GM19238 (cell line): ENCODE measurements at regions not wholly inside any gene's neighbourhood (a gene's known extent, or its start where the extent isn't known, plus 50 kb on each side); places are given as distances from the start of the nearest gene placed in this dataset.
"Not testable (repeated sequence)": the region's sequence is repeated elsewhere in the genome, so short reads cannot be mapped to it uniquely, and the experiment has no call there.

ENCODE experiments used
- DNase-seq: peaks from one replicate; pipeline ENCODE4 v3.0.0; 2011; ENCODE audit warnings: low spot score; ENCODE audit not compliant: insufficient read length

DNA sequence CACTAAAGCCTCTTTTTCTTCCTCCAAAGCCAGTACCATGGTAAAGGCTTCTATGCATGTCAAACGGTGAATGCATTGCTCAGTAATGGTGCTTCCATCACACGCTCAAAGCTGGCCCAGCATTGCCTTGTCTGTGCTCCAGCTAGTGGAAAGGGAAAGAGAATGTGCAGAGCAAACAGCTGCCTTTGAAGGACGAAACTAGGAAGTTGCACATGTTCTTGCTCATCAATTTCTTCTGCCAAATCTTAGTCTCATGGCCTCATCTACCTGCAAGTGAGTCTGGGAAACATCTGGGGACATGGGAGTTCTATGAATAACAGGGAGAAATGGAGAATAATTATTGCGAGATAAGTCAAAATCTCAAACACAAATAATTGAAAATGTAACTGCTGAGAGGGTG is 216.5 kb upstream of the SSTR4 start:
- DNase-seq = no peak

DNA sequence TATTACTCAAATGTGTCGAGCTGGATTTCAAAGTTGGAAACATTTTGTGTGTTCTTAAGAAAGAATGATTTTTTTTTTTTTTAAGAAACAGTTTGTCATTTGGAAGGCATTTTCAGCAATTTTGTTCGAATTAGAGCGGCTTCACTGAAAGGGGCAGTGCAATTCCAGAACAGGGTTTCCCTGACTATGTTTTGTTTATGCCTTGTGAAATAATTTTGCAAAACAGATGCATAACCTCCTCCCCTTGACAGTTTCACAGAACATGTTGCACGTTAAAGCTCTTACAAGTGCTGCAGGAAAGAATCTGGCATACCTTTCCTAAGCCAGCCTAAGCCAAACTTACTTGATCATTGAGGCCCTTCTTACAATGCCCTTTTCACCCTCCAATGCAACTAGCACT is 216.0 kb upstream of the SSTR4 start:
- DNase-seq = no peak

DNA sequence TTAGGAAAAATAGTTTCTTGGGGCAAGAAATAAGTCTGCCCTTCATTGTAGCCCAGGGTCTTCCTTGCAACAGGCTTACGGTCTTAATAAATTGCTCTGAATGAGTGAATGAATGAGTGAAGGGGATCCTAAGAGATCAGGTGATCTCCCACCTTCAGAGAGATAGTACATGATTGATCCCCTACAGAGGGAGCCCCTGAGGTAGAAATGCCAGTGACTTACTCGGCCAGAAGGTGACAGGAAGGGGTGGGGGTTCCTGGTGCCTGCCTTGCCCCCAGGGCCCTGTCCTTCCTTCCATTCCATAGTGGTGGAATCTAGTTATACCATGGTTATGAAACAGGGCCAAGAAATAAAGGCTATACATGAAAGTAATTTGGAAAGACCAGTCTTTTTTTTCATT is 215.3 kb upstream of the SSTR4 start:
- no peak for DNase-seq

DNA sequence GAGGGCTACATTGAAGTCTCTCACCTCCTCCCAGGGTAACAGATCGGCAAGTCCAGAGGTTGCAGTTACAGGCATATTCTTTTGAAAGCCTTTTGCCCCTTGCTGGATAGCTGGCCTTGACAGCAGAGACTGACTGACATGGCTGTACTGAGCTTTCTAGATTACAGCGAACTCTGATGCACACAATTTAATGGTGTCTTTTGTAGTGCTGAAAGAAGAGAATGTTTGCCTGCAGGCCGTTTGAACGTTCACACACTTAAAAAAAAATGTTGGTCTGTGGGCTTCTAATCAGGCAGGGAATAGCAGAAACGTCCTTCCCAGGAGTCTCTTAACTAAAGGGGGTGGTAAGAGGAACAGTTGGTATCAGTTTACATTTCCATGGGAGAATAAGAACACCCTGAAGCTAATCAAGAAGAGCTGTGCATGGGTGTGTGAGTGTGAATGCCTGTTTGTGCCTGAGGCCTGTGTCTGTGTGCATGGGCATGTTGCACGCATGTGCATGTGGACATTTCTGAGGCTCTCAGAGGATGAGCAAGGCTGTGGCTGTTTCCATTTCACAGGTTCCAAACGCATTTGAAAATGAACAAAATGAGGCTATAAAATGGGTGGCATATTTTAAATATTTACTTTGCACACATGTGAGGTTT is 213.9 kb upstream of the SSTR4 start:
- no peak for DNase-seq

DNA sequence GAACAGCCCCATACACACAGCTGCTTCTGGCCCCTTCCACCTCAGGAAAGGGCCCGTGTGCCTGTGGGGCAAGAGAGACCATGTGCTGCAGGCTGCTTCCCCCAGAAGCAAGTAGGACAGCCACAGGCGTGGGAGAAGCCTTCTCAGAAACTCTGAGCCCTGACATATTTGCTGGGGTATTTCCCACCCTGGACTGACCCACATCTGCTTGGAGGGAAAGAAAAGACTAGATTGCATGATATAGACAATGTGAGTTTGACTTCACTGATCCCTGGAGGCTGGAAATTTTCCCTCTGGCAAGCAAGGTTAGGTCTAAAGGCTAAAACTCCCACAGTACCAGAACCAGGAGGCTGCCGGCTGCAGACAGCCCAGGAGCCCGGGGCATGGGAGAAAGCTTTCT is 213.3 kb upstream of the SSTR4 start:
- no peak for DNase-seq

DNA sequence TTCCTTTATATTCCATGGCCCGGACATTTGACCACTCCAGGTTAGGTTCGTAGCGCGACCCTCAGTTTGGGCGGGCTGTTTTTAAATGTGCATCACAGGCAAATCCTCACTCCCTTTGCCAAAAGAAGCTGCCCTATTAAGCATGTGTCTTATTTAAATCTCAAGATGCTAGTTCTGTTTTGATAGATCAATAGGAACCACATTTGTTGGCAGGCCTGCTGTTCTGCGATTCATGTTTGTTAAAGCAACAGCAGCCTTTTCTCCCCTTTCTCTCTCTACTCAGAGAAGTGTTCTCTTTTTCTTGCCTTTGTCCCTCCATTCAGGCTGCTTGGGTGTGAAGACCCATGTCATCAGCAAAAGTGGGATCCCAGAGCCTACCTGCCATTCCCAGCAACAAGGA is 212.0 kb upstream of the SSTR4 start:
- DNase-seq = no peak

DNA sequence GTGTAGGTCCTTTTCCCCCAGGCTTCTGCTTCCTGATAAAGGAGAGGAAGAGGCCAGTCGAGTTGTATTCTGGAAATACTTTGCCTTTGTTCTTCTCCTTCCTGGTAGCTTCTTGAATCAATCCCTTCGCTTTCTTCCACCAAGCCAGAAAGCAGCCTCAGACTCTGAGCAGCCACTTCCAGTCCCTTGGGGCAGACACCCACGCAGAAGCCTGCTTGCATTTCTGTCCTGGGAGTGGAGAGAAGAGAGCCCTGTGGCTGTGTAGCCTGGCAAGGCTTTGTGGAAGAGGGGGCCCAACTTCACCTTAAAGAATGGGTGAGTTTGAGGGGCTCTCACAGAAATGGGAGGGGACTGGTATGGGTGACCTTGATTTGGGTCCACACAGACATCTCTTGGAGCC is 211.0 kb upstream of the SSTR4 start:
- DNase-seq = no peak

DNA sequence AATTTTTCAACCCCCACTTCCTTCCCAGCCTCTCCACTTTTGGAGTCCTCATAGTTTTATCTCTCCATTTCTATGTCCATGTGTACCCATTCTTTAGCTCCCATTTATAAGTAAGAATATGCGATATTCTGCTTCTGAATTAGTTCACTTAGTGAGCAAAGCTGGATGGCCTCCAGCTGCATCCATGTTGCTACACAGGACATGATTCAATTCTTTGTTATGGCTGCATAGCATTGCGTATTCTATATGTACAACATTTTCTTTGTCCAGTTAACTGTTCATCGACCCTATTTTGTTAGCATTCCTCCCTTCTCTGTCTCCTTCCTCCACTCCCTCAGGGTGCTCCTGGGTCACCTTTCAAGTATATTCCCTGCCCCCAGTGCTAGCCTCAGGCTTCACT is 210.0 kb upstream of the SSTR4 start:
- no peak for DNase-seq

DNA sequence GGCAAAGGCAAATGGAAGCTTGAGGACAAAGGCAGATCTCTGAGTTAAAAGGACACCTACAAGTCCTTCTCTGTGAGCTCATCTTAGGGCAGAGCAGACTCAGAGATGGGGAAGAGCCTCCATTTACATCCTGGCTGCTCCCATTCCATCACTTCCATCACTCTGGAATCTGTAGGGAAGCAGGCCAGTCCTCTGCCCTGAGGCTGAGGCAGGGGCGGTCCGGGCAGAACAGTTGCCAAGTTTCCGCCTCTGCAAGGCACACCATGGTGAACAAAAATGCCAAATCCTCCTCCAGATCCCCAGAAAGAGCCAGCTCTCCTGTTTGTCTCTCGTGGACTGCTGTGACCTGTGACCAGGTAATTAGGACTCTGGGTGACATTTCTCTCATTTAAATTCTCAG is 209.6 kb upstream of the SSTR4 start:
- DNase-seq = no peak

DNA sequence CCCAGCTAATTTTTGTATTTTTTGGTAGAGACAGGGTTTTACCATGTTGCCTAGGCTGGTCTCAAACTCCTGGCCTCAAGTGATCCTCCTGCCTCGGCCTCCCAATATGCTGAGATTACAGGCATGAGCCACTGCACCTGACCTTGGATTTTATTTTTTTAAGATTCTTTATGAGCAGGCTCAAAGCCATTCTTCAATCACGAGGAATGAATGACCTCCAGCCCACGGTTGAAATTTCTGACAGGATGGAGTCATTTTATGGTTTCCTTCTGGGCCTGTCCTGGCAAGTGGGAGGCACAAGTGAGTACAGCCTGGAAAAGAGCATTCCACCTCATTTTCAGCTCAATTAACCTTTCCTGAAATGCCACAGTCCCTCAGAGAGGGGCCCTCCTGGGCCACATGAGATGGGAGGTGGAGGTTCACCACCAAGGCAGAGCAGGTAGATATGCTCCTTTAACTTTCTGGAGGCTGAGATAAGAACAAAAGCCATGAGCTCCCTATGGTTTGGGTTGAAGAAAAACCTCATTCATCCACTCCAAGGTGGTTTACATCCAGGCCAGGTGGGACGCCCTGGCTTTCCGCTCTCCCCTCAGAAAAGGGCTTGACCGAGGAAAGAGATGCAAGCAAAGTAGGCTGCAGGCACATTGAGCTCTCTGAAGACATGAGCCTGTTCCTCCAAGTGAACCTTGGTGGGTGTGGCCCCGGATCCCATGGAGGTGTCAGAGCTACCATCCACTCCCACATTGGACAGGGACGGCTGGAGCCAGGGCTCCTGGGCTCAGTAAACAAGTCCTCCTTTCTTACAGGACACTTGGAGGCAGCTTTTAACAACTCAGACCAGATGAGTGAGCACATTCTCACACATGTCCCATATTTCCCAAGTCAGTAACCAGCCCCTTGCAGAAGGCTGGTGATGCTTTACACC is 208.5 kb upstream of the SSTR4 start:
- DNase-seq = no peak

DNA sequence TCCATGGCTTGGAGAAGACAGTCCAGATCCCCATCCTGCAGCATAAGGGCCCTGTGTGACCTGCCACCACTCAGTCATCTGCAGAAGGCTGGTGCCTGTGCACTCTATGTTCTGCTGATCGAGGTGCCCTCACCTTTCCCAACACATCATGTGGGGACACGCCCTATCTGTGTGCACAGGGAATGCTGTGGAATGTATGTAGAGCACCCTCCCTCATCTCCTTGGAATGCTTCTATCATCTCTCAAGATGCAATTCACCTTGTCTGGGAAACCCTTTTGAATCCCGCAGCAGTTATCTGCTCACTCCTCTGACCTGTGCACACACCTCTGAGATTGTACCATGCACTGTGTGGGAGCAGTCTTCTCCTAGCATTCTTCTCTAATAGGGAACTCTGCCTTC is 207.2 kb upstream of the SSTR4 start:
- no peak for DNase-seq

DNA sequence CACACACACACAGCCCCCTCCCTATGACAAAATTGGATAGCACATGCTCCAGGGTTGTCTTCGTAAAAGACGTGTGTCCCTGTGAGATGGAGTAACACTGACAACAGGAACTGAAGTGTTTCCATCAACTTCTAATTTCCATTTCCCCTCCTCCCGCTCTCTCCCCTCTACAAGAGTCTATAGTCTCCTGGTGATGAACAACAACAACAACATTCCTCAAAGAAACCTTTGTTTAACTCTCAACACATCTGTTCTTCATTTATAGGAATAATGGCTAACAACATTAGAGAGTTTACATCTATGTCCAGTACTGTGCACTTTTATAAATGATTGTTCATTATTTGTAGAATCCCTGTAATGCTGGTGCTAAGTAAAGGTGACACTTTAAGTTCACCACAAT is 205.8 kb upstream of the SSTR4 start:
- DNase-seq = no peak

DNA sequence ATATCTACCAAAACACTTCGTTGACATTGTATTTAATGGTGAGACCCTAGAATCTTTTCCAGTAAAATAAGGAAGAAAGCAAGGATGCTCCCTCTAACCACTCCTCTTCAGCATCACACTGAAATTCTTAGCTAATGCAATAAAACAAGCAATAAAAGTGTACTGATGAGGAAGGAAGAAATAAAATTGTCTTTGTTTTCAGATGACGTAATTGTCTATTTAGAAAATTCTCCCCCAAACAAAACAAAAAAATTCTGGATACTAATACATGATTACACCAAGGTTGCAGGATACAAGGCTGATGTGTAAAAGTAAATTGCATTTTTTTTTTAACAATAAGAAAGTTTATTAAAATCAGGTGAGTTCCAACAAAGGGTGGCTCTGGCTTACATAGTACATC is 205.0 kb upstream of the SSTR4 start:
- no peak for DNase-seq

DNA sequence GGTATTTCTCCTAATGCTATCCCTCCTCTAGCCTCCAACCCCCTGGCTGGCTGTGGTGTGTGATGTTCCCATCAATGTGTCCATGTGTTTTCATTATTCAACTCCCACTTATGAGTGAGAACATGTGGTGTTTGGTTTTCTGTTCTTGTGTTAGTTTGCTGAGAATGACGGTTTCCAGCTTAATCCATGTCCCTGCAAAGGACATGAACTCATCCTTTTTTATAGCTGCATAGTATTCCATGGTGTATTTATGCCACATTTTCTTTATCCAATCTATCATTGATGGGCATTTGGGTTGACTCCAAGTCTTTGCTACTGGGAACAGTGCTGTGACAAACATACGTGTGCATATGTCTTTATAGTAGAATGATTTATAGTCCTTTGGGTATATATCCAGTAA is 204.4 kb upstream of the SSTR4 start:
- not testable (repeated sequence) for DNase-seq

DNA sequence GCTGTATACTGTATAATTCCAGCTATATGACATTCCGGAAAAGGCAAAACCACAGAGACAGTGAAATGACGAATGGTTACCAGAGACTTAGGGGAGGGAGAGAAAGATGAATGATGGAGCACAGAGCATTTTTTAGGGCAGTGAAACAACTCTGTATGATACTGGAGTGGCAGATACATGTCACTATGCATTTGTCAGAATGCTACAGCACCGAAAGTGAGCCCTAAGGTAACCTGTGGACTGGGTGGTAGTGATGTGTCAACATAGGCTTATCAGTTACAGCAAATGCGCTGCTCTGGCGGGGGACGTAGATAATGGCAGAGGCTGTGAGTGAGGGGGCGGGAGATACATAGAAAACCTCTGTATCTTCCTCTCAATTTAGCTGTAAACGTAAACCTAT is 201.3 kb upstream of the SSTR4 start:
- no peak for DNase-seq

DNA sequence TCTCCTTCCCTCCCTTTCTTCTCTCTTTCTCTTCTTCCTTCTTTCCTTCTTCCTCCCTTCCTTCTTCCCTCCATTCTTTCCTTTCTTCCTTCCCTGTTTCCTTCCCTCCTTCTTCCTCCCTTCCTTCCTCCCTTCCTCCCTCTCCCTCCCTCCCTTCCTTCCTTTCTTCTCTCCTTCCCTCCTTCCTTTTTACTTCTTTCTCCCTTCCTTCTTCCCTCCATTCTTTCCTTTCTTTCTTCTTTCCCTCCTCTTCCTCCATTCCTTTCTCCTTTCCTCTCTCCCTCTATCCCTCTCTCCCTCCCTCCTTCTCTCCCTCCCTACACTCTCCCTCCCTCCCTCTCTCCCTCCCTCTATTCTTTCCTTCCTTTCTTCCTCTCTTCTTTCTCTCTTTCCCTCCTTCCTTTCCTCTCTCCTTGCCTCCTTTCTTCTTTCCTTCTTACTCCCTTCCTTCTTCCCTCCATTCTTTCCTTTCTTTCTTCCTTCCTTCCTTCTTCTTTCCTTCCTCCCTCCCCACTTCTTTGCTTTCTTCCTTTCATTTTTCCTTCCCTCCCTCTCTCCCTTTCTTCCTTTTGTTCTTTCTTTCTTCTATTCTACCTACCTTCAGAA is 200.4 kb upstream of the SSTR4 start:
- no peak for DNase-seq

DNA sequence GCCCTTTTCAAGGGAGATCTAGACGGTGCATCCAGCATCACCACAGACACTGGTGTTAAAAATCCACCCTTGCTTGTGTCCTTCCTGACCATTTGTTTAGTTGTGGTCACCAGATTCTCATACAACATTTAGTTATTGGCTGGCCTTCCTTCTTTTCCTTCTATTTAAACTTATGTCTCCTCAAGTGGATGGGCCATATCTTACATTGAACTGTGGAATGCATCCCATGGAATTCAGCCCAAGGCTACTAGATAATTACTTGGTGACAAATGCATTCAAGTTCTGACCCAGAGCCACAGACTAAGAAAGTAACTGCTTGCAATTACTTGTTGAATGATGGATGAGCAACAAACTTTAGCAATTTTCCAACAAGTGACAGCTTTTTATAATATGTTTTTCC is 198.9 kb upstream of the SSTR4 start:
- DNase-seq = no peak

DNA sequence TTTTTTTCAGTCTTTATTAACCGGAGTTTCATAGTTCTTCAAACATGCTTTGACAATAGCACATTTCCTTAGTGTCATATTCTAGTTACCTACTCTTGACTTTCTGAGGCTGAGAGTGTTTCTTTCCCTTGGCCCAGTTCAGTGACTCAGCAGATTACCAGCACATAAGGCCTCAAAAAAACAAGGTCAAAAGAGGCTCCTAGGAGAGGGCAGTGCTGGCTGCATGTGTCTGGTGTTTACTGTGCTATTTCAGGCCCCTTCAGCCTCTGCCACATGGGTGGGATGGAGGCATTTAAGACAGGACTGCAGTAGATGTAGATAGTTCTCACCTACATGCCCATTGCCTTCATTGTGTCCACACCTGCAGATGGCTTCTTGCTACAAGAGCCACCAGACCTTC is 198.2 kb upstream of the SSTR4 start:
- DNase-seq = no peak

DNA sequence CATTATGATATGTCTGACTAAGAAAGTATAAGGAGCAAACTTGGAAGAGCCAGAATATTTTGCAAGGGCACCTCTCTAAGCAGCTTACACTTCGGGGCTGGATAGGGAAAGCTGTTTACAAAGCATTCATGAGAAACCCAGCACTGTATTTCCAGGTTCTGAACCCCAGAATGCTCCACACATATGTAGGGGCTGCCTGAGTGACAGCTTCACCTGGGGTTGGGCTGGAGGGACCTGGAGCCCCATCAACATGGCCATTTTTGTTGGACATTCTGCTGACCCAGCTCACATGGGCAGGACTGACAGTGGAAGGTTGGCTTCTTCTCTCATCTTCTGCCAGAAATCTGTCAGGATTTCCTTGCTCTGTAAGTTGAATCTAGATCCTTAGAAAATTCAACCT is 197.1 kb upstream of the SSTR4 start:
- DNase-seq = no peak

DNA sequence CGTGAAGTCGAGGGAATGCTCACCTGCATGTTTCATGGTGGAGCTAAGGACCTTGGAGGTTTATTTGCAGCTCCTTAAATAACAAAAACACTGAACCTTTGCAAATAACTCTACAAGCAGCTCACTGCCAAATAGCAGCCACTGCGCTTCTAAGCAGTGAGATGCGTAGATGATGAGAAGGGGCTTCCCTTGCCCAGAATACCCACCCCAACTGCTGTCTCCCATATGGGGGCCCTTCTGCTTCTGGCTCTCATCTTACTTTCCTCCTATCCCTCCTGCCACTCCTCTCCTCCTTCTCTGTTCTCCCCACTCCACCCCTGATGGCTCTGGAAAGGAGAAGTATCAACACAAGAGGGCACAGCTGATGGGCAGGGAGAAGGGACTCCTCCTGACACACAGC is 193.3 kb upstream of the SSTR4 start:
- DNase-seq = no peak

DNA sequence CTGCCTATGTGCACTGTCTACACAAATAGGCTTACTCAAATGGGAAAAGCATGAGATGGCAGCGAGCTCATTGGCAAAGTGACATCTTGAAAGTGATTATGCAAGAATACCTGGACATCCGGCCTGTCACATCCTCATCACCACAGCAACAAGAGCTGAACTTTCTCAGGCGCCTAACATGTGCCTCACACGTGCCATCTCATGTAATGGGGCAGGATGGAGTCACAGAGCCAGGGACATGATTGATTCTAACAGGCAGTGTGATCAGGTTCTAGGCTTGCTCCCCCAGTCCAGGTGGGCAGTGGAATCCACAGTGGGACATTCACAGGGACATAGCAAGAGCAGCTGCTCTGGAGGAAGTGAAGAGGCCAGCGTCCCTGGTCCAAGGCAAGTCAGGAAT is 192.3 kb upstream of the SSTR4 start:
- DNase-seq = no peak

DNA sequence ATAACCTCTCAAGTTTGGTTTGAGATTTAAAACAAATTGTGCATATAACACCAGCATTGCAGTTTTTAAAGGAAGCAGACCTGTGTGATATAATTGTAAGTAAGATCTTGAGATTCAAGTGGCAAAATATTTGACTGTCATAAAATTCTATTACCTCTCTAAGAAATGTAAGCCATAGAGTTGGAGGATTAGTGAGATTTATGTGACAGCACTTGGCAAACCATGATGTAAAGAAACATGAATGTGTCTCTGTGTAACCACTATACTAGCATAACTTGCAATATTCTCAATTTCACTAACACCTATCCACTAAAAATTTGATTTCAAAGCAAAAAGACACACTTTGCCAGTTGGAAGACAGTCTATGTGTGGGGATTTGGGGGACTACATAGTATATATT is 190.2 kb upstream of the SSTR4 start:
- no peak for DNase-seq

DNA sequence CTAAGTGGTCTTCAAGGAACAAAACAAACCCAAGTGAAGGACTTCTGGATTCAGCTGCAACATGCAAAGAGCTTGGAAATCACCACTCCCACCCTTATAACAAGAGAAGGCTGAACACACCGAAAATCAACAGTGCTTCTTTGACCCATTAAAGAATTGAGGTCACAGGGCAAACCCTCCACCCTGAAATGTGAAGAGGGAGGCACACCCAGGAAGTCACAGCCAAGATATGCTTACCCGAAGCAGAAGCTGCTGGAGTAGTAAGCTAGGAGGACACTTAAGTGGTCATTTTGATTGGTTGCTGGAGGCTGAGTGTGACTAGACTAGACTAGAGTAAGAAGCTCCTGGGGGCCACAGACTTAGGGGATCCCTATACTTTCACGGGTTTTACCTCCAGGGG is 188.2 kb upstream of the SSTR4 start:
- DNase-seq = no peak
